CD4-positive, alpha-beta T cell treated with Interleukin-1 beta for 1 hour (primary cell): ENCODE measurements at regions not wholly inside any gene's neighbourhood (a gene's known extent, or its start where the extent isn't known, plus 50 kb on each side); places are given as distances from the start of the nearest gene placed in this dataset.
"Not testable (repeated sequence)": the region's sequence is repeated elsewhere in the genome, so short reads cannot be mapped to it uniquely, and the experiment has no call there.

Source experiments
- DNase-seq, 2 donors: peaks; one replicate each; pipeline ENCODE4 v3.0.0-alpha.2; 2020 to 2022

DNA sequence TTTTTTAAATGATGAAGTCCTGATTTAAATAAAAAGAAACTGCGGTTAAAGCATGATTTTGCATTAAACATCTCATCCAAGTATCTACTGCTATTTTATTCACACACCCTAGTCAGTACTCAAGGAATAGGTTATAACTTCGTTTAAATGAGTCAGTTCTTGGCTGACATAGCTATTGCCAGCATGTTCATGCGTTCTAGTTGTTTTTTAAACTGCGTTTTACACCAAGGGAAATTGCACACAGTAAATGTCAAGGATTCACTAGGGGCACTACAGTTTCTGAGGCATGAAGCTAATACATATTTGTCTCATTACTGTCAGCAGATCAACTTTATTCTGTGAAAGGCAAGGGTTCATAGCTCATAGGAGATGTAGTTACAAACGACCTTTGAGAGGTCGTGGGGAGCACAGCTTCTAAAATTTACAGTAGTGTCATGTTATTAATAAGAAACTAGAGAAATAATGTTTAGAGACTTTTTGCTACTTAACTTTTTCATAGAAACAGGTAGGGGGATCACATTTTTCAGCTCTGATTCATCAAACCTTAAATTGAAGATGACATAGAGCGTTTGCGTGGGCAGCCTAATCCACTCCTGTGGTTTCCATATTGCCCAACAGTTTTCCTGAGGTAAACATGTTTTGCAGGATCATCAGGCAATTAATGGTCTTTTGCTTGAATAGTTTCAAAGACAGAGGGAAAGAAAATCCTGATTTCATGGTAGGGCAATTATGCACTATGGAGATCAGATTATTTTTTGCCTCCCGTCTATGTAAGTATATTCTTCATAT lies 2222.7 kb upstream of the WWC1 start:
- DNase-seq, result no peak

DNA sequence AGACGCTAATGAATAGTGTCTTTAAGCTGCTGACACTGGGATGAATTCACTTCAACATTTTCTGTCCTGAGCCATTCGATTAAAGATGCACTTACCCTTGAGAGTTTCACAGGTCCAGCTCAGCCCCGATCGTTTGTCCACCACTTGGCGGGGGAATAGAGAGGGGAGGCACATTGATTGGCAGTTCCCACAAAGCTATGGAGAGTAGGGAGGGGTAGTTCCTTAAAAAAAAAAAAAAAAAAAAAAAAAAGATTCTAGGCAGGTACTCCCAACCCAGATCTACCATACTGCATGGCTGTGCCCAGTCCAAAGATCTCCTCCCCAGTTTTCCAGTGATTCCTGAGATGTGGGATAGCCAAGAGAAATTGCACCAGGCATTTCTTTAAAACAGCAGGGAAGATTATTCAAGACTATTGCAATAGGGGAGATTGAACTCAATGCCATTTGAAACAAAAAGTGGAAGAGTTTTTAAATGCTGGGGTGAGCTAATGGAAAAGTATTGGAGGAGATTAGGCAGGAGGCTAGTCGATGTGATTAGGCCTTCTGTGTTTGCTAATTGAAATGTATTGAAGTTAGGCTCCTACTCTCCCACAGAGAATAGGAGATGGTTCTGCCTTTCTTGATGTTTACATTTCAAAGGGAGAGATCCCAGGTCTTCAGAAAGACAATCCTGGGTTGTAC lies 2217.4 kb upstream of the WWC1 start:
- DNase-seq, result no peak

DNA sequence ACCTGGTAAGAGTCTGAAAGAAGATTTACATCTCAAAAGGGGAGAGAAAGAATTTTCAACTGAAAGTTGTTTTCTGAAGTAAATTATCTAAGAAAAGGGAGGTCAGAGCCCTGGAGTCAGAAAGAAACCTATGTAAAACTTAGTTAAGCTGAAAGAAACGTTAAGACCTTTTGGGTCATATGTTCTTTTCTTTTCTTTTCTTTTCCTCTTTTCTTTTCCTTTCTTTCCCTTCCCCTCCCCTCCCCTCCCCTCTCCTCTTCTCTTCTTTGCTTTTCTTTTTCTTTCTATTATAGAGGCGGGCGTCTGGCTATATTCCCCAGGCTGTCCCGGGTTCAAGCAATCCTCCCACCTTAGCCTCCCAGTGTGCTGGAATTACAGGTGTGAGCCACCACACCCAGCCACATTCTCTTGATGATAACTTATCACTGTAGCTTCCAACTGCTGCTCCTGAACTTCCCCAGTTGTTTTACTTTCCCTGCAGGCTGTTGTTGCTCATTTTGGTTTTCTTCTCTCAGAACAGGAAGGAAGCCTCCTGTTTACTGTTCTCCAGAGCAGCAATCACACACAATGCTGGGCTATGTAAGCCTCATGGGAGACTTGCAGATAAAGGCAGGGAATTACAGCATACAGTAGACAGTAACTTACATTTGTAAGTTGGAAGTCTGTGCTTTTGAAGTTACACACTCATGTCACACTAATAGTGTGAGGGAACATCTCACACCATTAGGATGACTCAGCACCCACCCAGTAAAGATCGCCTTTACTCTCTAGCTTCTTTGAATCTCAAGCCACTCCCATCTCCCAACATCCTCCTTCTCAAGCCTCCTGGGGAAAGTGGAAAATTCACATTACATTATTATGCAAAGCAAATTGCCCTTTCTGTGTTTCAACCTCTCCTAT lies 2216.6 kb upstream of the WWC1 start:
- DNase-seq, result no peak

DNA sequence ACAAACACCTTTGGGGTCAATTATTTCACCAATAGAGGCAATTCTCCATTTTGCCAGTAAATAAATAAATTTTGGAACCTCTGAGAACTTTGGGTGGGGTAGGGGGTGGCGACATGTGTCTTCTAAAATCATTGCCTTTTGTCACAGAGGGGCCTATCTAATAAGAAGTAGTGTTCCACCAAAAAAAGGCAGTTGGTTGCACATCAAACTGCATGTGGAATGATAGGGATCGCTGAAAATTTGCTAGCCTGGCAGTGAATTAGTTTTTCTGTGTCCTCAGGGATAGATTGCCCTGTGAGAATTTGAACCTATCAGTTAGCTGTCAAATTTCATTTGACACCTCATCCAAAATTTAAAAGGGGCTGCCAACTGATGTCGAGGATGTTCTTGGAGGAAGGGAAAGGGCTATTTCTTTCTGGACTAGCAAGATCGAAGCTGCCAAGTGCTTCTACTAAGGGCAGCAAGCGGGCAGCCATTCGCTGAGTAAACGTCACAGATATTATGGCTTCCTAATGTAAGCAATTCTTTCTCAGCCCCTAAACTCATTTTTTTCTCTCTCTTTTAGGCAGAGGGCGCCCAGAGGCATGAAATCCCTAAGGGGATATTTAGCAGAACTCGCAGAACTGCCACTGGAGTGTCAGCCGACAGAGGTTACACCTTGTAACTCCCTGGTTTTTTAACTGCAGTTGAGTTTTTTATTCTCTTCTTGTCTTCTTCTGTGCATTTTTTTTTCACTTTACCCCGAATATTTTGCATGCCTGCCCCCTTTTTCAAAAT lies 2208.1 kb upstream of the WWC1 start:
- no peak for DNase-seq

DNA sequence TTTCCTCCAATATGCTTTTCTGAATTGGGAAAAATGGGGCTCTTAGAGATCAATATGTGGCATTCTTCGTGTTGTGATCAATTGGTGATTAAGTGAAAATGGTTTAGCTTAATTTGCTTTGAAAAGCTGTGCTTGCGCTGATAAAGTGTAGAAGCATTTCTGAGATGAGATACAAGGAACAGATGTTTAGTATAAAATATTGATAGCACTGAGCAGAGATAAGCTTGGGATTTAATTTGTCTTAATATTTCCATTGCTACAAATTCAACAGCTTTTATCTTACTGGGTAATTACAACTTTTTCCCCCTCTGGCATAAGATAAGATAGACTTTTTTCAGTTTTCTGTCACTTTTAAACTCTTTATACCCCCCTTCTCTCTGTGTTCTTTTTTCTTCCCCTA lies 2204.9 kb upstream of the WWC1 start:
- DNase-seq, result no peak

DNA sequence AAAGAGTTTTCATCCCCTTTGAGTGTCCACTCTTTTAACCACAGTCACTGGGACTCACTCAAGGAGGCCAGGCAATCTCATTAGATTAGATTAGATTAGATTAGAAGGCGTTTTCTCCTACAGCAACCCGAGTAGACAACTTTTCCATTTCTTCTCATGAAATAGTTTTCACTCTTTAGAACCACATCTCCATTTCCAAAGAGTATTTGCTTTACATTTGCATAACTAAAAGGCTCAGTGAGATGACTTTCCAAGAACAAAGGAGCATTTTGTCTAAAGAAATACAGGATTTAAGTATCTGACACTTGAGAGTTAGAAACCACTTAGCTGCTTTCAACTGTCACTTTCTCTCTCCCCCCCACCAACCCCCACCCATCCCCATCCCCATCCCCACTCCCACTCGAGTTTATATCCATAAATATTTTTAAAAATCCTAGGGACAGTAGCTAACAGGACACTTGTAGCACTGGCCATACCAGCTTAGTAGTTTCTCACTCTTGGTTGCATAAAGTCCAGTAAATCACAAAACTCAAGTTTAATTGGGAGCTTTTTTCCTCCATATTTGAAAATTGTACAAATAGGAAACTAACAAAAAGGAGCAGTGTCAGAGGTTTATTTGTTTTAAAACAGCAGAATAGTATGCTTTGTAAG lies 2202.9 kb upstream of the WWC1 start:
- DNase-seq, result no peak

DNA sequence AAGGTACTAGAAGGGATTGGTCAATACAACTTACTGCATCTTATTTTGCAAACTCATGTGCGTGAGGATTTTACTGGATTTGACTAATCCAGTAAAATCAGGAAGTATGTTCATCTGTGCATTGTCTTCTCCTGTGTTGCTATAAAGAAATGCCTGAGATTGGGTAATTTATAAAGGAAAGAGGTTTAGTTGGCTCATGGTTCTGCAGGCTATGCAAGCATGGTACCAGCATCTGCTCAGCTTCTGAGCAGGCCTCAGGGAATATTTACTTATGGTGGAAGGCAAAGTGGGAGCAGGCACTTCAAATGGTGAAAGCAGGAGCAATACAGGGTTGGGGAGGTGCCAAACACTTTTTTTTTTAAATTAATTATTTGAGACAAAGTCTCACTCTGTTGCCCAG lies 2199.5 kb upstream of the WWC1 start:
- no peak for DNase-seq

DNA sequence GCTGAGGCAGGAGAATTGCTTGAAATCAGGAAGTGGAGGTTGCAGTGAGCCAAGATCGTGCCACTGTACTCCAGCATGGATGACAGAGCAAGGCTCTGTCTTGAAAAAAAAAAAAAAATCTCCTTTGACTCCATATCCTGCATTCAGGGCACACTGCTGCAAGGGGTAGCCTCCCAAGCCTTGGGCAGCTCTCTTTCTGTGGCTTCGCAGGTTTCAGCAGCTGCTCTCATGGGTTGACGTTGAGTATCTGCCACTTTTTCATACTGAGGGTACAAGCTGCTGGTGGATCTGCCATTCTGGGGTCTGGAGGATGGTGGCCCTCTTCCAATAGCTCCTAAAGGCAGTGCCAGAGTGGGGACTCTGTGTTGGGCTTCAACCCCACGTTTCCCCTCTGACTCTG lies 2198.1 kb upstream of the WWC1 start:
- DNase-seq, result no peak

DNA sequence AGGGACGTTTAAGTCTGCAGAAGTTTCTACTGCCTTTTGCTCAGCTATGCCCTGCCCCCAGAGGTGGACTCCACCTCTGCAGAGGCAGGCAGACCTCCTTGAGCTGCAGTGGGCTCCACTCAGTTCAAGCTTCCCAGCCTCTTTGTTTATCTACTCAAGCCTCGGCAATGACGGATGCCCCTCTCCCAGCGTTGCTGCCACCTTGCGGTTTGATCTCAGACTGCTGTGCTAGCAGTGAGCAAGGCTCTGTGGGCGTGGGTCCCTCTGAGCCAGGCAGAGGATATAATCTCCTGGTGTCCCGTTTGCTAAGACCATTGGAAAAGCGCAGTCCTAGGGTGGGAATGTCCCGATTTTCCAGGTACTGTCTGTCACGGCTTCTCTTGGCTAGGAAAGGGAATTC lies 2188.5 kb upstream of the WWC1 start:
- DNase-seq, result no peak

DNA sequence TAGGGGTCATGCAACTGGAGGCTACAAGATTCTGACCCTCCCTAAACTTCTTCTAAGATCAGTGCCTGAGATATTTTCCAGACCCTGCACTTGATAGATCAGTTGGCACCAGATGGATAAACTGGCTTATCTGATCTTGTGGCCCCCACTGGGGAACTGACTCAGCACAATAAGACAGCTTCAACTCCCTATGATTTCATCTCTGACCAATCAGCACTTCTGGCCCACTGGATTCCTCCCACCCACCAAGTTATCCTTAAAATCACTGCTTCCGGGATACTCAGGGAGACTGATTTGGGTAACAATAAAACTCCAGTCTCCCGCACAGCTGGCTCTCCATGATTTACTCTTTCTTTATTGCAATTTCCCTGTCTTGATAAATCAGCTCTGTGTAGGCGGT lies 2180.4 kb upstream of the WWC1 start:
- no peak for DNase-seq

DNA sequence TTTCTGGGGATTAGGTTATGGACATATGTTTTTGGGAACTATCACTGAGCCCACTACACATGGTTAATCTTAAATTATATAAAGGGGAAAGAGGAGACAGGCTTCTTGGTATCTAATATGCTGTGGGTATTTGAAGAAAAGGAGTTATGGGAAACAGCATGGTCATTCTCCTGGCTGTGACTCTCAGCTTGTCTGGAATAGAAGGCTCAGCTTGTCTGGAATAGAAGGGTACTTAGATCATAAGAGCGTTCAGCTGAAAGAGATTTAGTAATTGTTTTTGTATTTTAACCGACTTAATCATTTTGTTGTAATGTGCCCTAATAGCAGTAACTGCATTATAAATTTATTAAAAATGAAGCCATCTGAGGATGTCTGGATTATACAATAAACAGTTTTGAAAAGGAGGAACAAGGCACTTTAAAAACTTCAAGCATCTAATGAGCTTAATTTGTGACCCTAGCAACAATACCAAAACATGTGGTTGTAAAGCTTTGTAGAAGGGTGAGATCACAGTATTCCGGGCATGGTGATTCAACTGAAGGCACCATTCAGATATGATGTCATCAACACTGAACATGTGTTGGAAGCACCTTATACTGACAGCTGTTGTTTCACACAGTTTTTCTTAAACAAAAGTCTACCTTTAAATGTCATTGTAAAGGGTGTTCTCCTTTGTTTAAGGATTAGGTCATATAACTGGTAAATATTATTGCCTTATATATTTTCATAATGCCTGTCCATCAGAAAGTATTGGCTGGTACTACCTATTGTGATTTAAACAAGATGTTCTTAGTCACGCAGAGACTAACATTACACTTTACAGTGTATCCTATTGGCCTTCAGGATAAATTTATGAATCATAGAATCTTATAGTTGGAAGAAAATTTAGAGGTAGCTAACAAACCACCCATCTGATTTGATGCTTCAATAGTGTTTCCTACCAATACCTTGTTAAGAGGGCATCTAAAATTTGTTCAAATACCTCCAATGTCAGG lies 2174.1 kb upstream of the WWC1 start:
- DNase-seq, result no peak

DNA sequence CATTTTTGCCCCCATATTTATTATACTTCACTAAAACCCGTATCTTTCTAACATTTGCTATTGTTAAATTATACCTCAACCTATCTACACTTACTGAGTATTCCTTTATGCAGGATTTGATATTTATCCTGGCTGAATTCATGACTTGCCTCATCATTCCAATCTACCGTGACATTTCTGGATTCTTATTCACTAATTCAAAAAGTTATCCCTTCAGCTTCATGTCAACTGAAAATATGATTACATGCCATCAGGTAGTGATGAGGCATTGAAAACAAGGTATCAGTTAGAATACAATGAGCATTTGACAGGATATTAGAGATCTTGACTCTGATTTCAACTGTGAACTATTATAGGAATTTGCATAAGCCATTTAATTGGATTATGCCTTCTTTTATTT lies 2171.9 kb upstream of the WWC1 start:
- DNase-seq, result no peak

DNA sequence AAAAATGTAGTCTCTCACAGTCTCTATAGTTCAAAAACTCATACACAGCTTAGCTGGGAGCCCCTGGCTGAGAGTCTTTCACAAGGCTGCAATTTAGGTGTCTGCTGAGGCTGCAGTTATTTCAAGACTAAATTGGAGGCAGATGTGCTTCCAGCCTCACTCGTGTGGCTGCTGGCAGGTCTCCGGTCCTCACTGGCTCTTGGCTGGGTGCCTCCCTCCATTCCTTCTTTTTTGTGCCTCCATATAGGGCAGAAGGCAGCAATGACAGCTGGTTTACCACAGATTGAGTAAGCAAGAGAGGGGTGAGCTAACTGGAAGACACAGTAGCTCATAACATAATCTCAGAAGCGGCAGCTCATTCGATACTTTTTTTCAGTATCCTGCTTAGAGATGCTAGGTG lies 2167.7 kb upstream of the WWC1 start:
- no peak for DNase-seq

DNA sequence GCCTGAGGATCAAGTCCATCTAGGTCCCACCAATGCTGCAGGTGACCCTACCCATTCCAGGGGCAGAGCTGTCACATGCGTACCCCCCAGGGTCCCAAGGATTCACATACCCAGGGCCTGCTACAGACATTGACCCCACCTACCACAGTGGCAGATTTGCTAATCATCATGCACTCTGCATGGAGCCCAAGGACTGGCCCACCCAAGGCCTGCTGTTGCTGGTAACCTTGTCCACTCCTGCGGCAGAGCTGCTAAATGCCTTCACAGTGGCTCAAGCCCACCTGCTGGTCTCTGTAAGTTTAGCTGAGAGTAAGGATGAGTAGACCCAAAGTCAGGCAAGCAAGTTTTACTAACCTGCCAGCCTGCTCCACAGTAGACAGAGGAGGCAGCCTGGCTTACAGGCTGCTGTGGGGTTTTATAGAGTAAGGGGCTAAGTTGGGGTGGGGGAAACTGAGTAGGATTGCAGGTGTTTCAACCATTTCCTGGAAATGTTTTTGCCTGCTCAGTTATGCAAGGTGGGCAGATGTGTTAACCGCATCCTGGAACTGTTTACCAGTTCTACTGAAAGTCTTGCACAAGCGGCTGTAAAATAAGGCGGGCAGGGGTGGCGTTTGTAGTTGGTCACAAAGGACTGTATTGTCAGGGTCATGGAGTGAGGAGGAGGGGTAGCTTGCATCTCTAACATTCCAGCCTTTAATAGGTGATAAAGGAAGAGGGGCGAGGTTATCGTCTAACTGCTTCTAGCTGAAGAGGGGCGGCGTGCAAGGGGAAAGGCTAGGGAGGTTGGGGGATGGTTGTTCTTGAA lies 2163.5 kb upstream of the WWC1 start:
- DNase-seq, result no peak

DNA sequence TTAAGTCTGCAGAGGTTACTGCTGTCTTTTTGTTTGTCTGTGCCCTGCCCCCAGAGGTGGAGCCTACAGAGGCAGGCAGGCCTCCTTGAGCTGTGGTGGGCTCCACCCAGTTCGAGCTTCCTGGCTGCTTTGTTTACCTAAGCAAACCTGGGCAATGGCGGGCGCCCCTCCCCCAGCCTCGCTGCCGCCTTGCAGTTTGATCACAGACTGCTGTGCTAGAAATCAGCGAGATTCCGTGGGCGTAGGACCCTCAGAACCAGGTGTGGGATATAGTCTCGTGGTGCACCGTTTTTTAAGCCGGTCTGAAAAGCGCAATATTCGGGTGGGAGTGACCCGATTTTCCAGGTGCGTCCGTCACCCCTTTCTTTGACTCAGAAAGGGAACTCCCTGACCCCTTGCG lies 2146.3 kb upstream of the WWC1 start:
- DNase-seq, result not testable (repeated sequence)

DNA sequence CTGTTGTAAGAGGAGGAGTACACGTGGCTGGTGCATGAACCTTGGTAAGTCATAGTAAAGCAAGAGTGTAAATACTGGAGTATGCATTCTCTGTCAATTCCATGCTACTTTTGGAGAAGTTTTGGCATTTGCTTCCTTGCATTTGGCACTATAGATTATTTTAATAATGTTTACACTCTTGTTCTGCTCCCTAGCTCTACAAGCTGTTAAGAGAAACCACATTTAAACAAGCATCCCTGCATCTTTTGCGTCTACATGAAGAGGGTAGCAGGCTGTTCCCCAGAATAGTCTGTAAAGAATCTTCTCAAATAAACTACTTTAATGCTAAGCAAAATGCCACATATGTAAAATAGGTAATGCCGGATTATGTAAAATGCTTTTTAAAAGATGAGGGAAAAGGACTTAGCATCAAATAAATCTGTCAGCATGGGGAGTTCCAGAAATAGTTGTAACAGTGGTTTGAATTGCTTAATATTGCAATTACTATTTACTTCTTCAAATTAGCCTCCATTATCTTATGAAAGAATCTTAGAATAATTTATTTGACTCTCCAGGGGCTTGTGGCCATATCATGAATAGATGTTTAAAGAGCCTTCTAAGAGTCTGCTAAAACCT lies 2127.3 kb upstream of the WWC1 start:
- no peak for DNase-seq

DNA sequence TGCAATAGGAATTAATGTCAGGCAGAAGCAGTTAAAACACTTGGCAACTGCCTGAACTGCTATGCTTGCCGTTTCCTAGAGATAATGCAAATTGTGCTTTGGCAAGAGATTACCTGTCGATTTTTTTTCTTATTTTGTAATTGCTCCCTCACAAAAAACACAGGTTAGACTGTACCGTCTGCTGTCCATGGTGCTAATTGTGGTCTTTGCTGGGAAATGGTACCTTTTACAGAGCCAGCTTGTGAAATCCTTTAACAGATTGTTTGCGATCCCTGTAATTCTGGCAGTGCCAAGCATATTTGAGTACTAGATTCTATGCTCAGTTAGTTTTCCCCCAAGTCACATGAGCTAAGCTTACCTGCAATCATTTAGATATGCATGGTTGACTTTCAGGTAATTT lies 2125.8 kb upstream of the WWC1 start:
- no peak for DNase-seq

DNA sequence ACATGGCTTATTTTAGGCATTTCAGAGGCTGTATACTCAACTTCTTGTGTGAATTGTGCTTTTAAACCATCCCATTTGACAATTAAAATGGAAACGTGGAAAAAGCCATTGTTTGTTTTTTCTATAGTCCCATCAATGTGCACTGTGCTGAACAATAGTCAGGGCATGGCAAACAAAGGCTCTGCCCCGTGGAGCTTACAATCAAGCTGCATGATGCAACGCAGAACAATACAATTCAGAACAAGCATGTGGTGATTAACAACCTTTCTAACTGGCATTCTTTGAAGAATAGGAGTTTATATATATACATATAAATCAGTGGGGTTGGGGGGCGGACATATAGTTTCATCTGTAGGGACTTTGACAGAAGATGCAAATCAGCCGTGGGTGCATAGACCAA lies 2125.4 kb upstream of the WWC1 start:
- DNase-seq, result no peak

DNA sequence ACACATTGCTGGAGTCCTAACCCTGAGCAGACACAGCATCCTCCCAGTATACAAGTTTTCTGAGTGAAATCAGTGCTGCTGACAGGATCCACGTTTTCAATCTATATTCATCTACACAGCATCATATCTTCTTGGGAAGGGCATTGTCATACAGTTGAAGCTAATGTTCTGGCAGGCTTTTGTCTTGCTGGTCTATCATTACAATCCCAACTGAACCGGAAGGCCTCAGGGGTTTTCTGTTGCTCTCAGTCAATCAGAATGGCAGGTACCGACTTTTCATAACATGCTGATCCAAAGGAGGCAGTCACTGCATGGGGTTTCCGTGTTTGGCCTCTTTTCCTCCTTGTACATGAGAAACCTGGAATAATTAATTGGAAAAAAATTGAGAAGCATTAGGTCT lies 2118.8 kb upstream of the WWC1 start:
- no peak for DNase-seq
